GM18517 (cell line): ENCODE measurements at regions not wholly inside any gene's neighbourhood (a gene's known extent, or its start where the extent isn't known, plus 50 kb on each side); places are given as distances from the start of the nearest gene placed in this dataset.

Experiments used
- ATAC-seq: cut with Tn5 transposase; IDR thresholded peaks from one replicate; pipeline ENCODE4 v1.9.1; 2021; ENCODE audit warnings: mild to moderate bottlenecking, moderate library complexity; ENCODE audit not compliant: unreplicated experiment

GRCh38 chrX:138775517-138775916 lies 64.0 kb upstream of the FGF13 start:
- ATAC-seq: peak; percentile 49

GRCh38 chrX:138771047-138771446 lies 59.5 kb upstream of the FGF13 start:
- no peak for ATAC-seq

GRCh38 chrX:138769918-138770317 lies 58.4 kb upstream of the FGF13 start:
- no peak for ATAC-seq

- no peak for ATAC-seq
Observed at GRCh38 chrX:138765051-138765450, 53.5 kb upstream of the FGF13 start.

- ATAC-seq: no peak
Observed at GRCh38 chrX:138763761-138764160, 52.2 kb upstream of the FGF13 start.

- ATAC-seq: no peak
Observed at GRCh38 chrX:138761380-138761779, 49.9 kb upstream of the FGF13 start.
